IMR-90 (cell line): ENCODE measurements at regions not wholly inside any gene's neighbourhood (a gene's known extent, or its start where the extent isn't known, plus 50 kb on each side); places are given as distances from the start of the nearest gene placed in this dataset.
A peak's percentile ranks its signal among the peaks of the same experiment; 100 is the strongest.

Experiments
- ATAC-seq: fragments of 200-7000 bp; cut with Tn5 transposase; 2 replicates; pipeline ENCODE4 v1.9.1; 2020; ENCODE audit warnings: low read depth, mild to moderate bottlenecking, moderate library complexity
- BruUV-seq: library from RNA; stranded (reverse); fragments of 400-500 nt; replicated peaks from 2 replicates; lab custom pipeline; 2021; lab: Mats Ljungman, UMichigan
- CTCF ChIA-PET: fragments of 300-600 bp; formaldehyde crosslinking; extraction: SDS; loops from one replicate; lab custom pipeline; 2021; ENCODE audit warnings: antibody characterized with exemption; lab: Yijun Ruan, JAX
- POLR2A ChIA-PET: fragments of 300-600 bp; sonication (Branson Sonifier 250); formaldehyde crosslinking; loops from one replicate; lab custom pipeline; 2022; ENCODE audit warnings: antibody characterized with exemption; ENCODE audit not compliant: unreplicated experiment; lab: Charles Lee
- DNase-seq: peaks from one replicate; pipeline ENCODE4 v3.0.0; 2013
- H2AFZ ChIP-seq: replicated peaks from 2 replicates; pipeline ENCODE3; 2013; ENCODE audit warnings: low read length, mild to moderate bottlenecking; ENCODE audit not compliant: poor library complexity
- H2AK5ac ChIP-seq: 2 replicates; pipeline ENCODE4 v1.6.1; 2013; ENCODE audit warnings: low read depth, low read length, inconsistent platforms
- H2AK9ac ChIP-seq: replicated peaks from 2 replicates; pipeline ENCODE3; 2013; ENCODE audit warnings: mild to moderate bottlenecking, low read depth, low read length, moderate library complexity; ENCODE audit not compliant: poor library complexity
- H2BK120ac ChIP-seq: 2 replicates; pipeline ENCODE4 v1.6.1; 2013; ENCODE audit warnings: low read depth, low read length, inconsistent platforms
- H2BK15ac ChIP-seq: 3 replicates; pipeline ENCODE4 v1.6.1; 2013; ENCODE audit warnings: low read depth, low read length, inconsistent platforms
- H2BK20ac ChIP-seq: 2 replicates; pipeline ENCODE4 v1.6.1; 2013; ENCODE audit warnings: low read depth, mild to moderate bottlenecking, inconsistent platforms, low read length, moderate library complexity
- H2BK5ac ChIP-seq: 2 replicates; pipeline ENCODE4 v1.6.1; 2013; ENCODE audit warnings: mild to moderate bottlenecking, low read depth, low read length, inconsistent platforms; ENCODE audit not compliant: poor library complexity, severe bottlenecking
- H3K14ac ChIP-seq: replicated peaks from 2 replicates; pipeline ENCODE4 v1.6.1; 2013; ENCODE audit warnings: low read depth, low read length, inconsistent platforms
- H3K18ac ChIP-seq: 2 replicates; pipeline ENCODE4 v1.6.1; 2013; ENCODE audit warnings: low read depth, low read length, control low read depth
- H3K23ac ChIP-seq: 2 replicates; pipeline ENCODE4 v1.6.1; 2013; ENCODE audit warnings: low read depth, low read length, inconsistent platforms
- H3K27ac ChIP-seq: 2 replicates; pipeline ENCODE4 v1.5.1; 2013; ENCODE audit warnings: mild to moderate bottlenecking, control low read depth, low read length; ENCODE audit not compliant: insufficient read depth
- H3K27me3 ChIP-seq: 2 replicates; pipeline ENCODE4 v1.6.1; 2013; ENCODE audit warnings: low read length; ENCODE audit not compliant: control insufficient read depth, insufficient read depth
- H3K36me3 ChIP-seq: 2 replicates; pipeline ENCODE4 v1.6.1; 2013; ENCODE audit warnings: low read length, mixed read lengths; ENCODE audit not compliant: control insufficient read depth, insufficient read depth
- H3K4ac ChIP-seq: 2 replicates; pipeline ENCODE4 v1.6.1; 2013; ENCODE audit warnings: low read depth, low read length, inconsistent platforms
- H3K4me1 ChIP-seq: 2 replicates; pipeline ENCODE4 v1.6.1; 2013; ENCODE audit warnings: low read length, mixed read lengths; ENCODE audit not compliant: control insufficient read depth, insufficient read depth
- H3K4me2 ChIP-seq: 2 replicates; pipeline ENCODE4 v1.6.1; 2013; ENCODE audit warnings: low read depth, mild to moderate bottlenecking, control low read depth, low read length, moderate library complexity
- H3K4me3 ChIP-seq: 2 replicates; pipeline ENCODE4 v1.5.1; 2013; ENCODE audit warnings: low read depth, mild to moderate bottlenecking, control low read depth, low read length, moderate library complexity; ENCODE audit not compliant: insufficient read depth
- H3K56ac ChIP-seq: 2 replicates; pipeline ENCODE4 v1.6.1; 2013; ENCODE audit warnings: low read length, inconsistent platforms; ENCODE audit not compliant: insufficient read depth; ENCODE audit errors: extremely low read depth
- H3K79me1 ChIP-seq, 2 experiments: 2 replicates each; pipeline ENCODE4 v1.6.1; 2013; ENCODE audit warnings: low read length in 2 of 2, inconsistent platforms in 1 of 2, low read depth in 1 of 2
- H3K9ac ChIP-seq: 2 replicates; pipeline ENCODE4 v1.6.1; 2013; ENCODE audit warnings: low read depth, low read length, control low read depth
- H3K9me1 ChIP-seq: 2 replicates; pipeline ENCODE4 v1.6.1; 2013; ENCODE audit warnings: low read length, inconsistent platforms; ENCODE audit not compliant: insufficient read depth
- H3K9me3 ChIP-seq: 2 replicates; pipeline ENCODE4 v1.6.1; 2013; ENCODE audit warnings: low read length; ENCODE audit not compliant: control insufficient read depth, insufficient read depth
- H4K20me1 ChIP-seq: 2 replicates; pipeline ENCODE4 v1.6.1; 2013; ENCODE audit warnings: low read length, inconsistent platforms; ENCODE audit not compliant: insufficient read depth
- H4K5ac ChIP-seq: 2 replicates; pipeline ENCODE4 v1.6.1; 2013; ENCODE audit warnings: mild to moderate bottlenecking, low read depth, low read length, control low read depth
- H4K8ac ChIP-seq, 2 experiments: 2 replicates each; pipeline ENCODE4 v1.6.1; 2013; ENCODE audit warnings: low read depth in 2 of 2, low read length in 2 of 2, control low read depth in 1 of 2, inconsistent platforms in 1 of 2
- H4K91ac ChIP-seq: 2 replicates; pipeline ENCODE4 v1.6.1; 2013; ENCODE audit warnings: low read depth, low read length, inconsistent platforms; ENCODE audit not compliant: insufficient read depth
- BHLHE40 ChIP-seq: fragments of 150-350 bp; IDR thresholded peaks from 2 replicates; pipeline ENCODE4 v1.6.1; 2016; ENCODE audit warnings: mild to moderate bottlenecking, low read depth, low read length
- CEBPB ChIP-seq: IDR thresholded peaks from 2 replicates; pipeline ENCODE4 v1.6.1; 2012; ENCODE audit warnings: low read depth, low read length, improper control_type of control experiment
- CTCF ChIP-seq: conservative IDR thresholded peaks from 2 replicates; pipeline ENCODE4 v1.5.1; 2012; ENCODE audit warnings: mild to moderate bottlenecking, low read depth, low read length, improper control_type of control experiment
- FOS ChIP-seq: fragments of 150-350 bp; IDR thresholded peaks from 2 replicates; pipeline ENCODE4 v1.6.1; 2016; ENCODE audit warnings: low read depth, low read length
- NFE2L2 ChIP-seq: fragments of 150-350 bp; IDR thresholded peaks from 2 replicates; pipeline ENCODE4 v1.6.1; 2016; ENCODE audit warnings: low read depth, mild to moderate bottlenecking, low read length
- POLR2A ChIP-seq: IDR thresholded peaks from 2 replicates; pipeline ENCODE4 v1.6.1; 2012; ENCODE audit warnings: mild to moderate bottlenecking, low read depth, low read length
- RAD21 ChIP-seq: IDR thresholded peaks from 2 replicates; pipeline ENCODE4 v1.6.1; 2012; ENCODE audit warnings: low read length, improper control_type of control experiment
- WGBS, 2 experiments: methylation state at CpG; one replicate each; pipeline versions ENCODE4 v1.1.5 to v1.1.7; 2013; ENCODE audit warnings: missing lambda C conversion rate in 2 of 2; ENCODE audit not compliant: insufficient read length in 1 of 2; ENCODE audit errors: extremely low coverage in 2 of 2; 5-methylcytosine and 5-hydroxymethylcytosine counted together
- dilution Hi-C: fragments of 300-500 bp; cut with HindIII; formaldehyde crosslinking; loops from one replicate; pipeline ENCODE4 v1.14.3; 2018; ENCODE audit warnings: low sequenced_read_pairs; ENCODE audit not compliant: unreplicated experiment
- in situ Hi-C: fragments of 300-500 bp; cut with MboI; formaldehyde crosslinking; loops from 3 replicates; pipeline ENCODE4 v1.14.3; 2019; ENCODE audit warnings: low sequenced_read_pairs, inconsistent platforms, mixed read lengths
- intact Hi-C: fragments of 100-400 bp; cut with micrococcal nuclease; formaldehyde crosslinking; loops from 2 replicates; pipeline ENCODE4 v1.10.0; 2022

- dilution Hi-C loops = no loop called here
- Histone ChIP-seq H4K20me1 (no peaks in the 10 kb centered on the region), H2BK120ac (no peak overlapping the region), H3K56ac (no peak overlapping the region), H3K23ac (no peak overlapping the region), H3K27ac (no peak overlapping the region), H2AFZ (peak overlapping the region; percentile 19), H3K27me3 (no peaks in the 10 kb centered on the region), H2AK9ac (no peak overlapping the region), H3K9ac (no peak overlapping the region), H2BK20ac (no peak overlapping the region), H3K14ac (no peak overlapping the region), H3K4me3 (no peak overlapping the region), H3K4me1 (peaks cover 2% of the 10 kb centered on the region; the same call in 1 of the 2 replicates), H3K9me1 (no peaks in the 10 kb centered on the region), H3K4ac (no peak overlapping the region), H2BK5ac (no peak overlapping the region), H4K91ac (no peak overlapping the region), H3K18ac (no peak overlapping the region), H3K36me3 (no peaks in the 10 kb centered on the region), H4K8ac (no peak overlapping the region), H3K9me3 (no peaks in the 10 kb centered on the region), H3K4me2 (no peak overlapping the region), H2BK15ac (no peak overlapping the region), H2AK5ac (no peak overlapping the region), H3K79me1 (no peaks in the 10 kb centered on the region), H4K5ac (no peak overlapping the region)
- TF ChIP-seq FOS (peak; percentile 58), NFE2L2 (no peak), CTCF (no peak), POLR2A (no peak), BHLHE40 (peak; percentile 75), RAD21 (no peak), CEBPB (peak; percentile 1; the same call in 1 of the 2 replicates)
- no CpG with 5 or more reads among the region's 5 CpGs for WGBS, 2 experiments
- CTCF ChIA-PET = no interaction called here
- intact Hi-C loops = no loop called here
- ATAC-seq = peak; percentile 68
- POLR2A ChIA-PET = no interaction called here
- BruUV-seq = no TSS peak
- in situ Hi-C loops = no loop called here
- peak; percentile 87 for DNase-seq
These were observed 139.9 kb upstream of the USP9X start for GRCh38 chrX:40945361-40945713.
